HepG2 (cell line): ENCODE measurements at regions not wholly inside any gene's neighbourhood (a gene's known extent, or its start where the extent isn't known, plus 50 kb on each side); places are given as distances from the start of the nearest gene placed in this dataset.

Experiments
- CAMTA2 ChIP-seq: sonication (generic); formaldehyde crosslinking; IDR thresholded peaks from 2 replicates; pipeline ENCODE4 v1.4.0; 2020; ENCODE audit warnings: mild to moderate bottlenecking, missing genetic modification reagents, borderline replicate concordance
- DPF2 ChIP-seq: sonication (generic); formaldehyde crosslinking; IDR thresholded peaks from 2 replicates; pipeline ENCODE4 v1.4.0; 2020; ENCODE audit warnings: mild to moderate bottlenecking, low read depth, missing genetic modification reagents, borderline replicate concordance
- FOXA1 ChIP-seq, 2 experiments: fragments of 450-650 bp in 1 of 2; sonication (generic) in 1 of 2; formaldehyde crosslinking in 1 of 2; IDR thresholded peaks; 2 replicates each; pipeline versions ENCODE4 v1.4.0 to v1.6.1; 2016 to 2020; ENCODE audit warnings: missing genetic modification reagents in 1 of 2
- HNF4G ChIP-seq, 2 experiments: sonication (generic) in 1 of 2; formaldehyde crosslinking in 1 of 2; IDR thresholded peaks; 2 replicates each; pipeline versions ENCODE4 v1.4.0 to v1.6.1; 2011 to 2020; ENCODE audit warnings: borderline replicate concordance in 2 of 2, low read depth in 2 of 2, mild to moderate bottlenecking in 2 of 2, low read length in 1 of 2, missing genetic modification reagents in 1 of 2, moderate library complexity in 1 of 2
- JDP2 ChIP-seq: sonication (generic); formaldehyde crosslinking; IDR thresholded peaks from 2 replicates; pipeline ENCODE4 v1.8.1; 2022; ENCODE audit warnings: missing genetic modification reagents, borderline replicate concordance
- PATZ1 ChIP-seq: sonication (generic); formaldehyde crosslinking; IDR thresholded peaks from 2 replicates; pipeline ENCODE4 v1.4.0; 2020; ENCODE audit warnings: missing genetic modification reagents
- RBFOX2 ChIP-seq: fragments of 200-400 bp; formaldehyde crosslinking; IDR thresholded peaks from 2 replicates; pipeline ENCODE4 v1.6.1; 2017; ENCODE audit warnings: low read depth, mild to moderate bottlenecking, low read length
- REPIN1 ChIP-seq: sonication (generic); formaldehyde crosslinking; IDR thresholded peaks from 2 replicates; pipeline ENCODE4 v1.8.0; 2022; ENCODE audit warnings: missing genetic modification reagents, low read depth, mild to moderate bottlenecking, borderline replicate concordance
- RFX5 ChIP-seq: IDR thresholded peaks from 2 replicates; pipeline ENCODE4 v1.6.1; 2011; ENCODE audit warnings: low read depth, low read length, improper control_type of control experiment
- SKI ChIP-seq: fragments of 450-650 bp; IDR thresholded peaks from one replicate; pipeline ENCODE4 v1.6.1; 2018; ENCODE audit warnings: mild to moderate bottlenecking; ENCODE audit not compliant: partially characterized antibody
- SRF ChIP-seq: IDR thresholded peaks from 2 replicates; pipeline ENCODE4 v1.6.1; 2011; ENCODE audit warnings: mild to moderate bottlenecking, low read depth, low read length, moderate library complexity
- SUZ12 ChIP-seq: fragments of 150-350 bp; IDR thresholded peaks from 2 replicates; pipeline ENCODE4 v1.6.1; 2014; ENCODE audit warnings: low read depth, low read length
- ZNF20 ChIP-seq: sonication (generic); formaldehyde crosslinking; IDR thresholded peaks from 2 replicates; pipeline ENCODE4 v1.4.0; 2020; ENCODE audit warnings: mild to moderate bottlenecking, moderate library complexity, missing genetic modification reagents
- ZNF614 ChIP-seq: IDR thresholded peaks from 2 replicates; pipeline ENCODE4 v1.6.1; 2018; ENCODE audit warnings: missing biosample characterization, missing genetic modification reagents, inconsistent platforms, borderline replicate concordance
- ZSCAN30 ChIP-seq: sonication (generic); formaldehyde crosslinking; IDR thresholded peaks from 2 replicates; pipeline ENCODE4 v1.5.0; 2020; ENCODE audit warnings: mild to moderate bottlenecking, missing genetic modification reagents
- TF ChIP-seq, protein P1 (sequence below): sonication (generic); formaldehyde crosslinking; IDR thresholded peaks from 2 replicates; pipeline ENCODE4 v1.8.1; 2022; ENCODE audit warnings: low read depth, mild to moderate bottlenecking, missing genetic modification reagents
- TF ChIP-seq, protein P2 (sequence below): sonication (generic); formaldehyde crosslinking; IDR thresholded peaks from 2 replicates; pipeline ENCODE4 v1.4.0; 2020; ENCODE audit warnings: missing genetic modification reagents, borderline replicate concordance

DNA sequence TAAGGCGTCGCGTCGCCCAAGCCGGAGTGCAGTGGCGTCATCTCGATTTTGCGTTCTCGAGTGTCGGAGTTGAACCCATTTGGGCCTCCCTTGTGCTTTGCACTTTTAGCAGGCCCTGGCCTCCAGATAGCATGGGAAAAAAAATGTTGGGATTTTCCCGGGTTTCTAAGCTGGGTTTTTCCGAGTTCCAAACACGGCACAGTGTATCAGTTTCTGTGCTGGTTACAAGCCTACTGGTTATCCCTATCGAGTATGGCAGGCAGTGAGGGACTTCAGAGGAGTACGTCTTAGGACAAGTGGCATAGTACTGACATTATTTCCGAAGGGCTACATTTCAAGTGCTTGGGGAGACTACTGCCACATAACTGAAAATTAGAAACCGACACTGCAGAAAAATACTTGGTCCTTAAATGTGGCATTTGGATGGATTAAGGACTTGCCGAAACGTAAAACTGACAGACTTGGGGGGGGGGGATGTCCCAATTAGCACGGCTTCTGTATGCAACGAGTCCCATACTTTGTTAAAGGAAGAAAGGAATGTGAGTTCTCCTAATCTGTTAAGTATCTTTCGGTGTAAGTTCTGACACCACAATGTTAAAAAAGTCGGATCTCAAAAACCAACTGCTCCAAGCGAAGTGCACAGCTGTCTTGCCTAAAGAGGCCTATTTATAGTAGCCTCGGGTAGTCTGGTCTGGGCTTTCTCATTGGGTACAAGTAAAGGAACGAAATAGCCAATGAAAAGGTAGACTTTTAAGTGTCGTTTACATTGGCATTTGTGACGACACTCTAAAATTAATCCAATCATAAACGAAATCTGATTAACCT lies 70.2 kb downstream of the HFE start (continued):
- TF ChIP-seq JDP2 (CRISPR knock-in tag) (peak; percentile 25), DPF2 (CRISPR knock-in tag) (0 out of 2 replicates have a peak, but pooled peaks have one; percentile 57), SRF (0 out of 2 replicates have a peak, but pooled peaks have one; percentile 1), REPIN1 (peak; percentile 18; the same call in 1 of the 2 replicates), ZNF614 (CRISPR knock-in tag) (no peak; the same call in none of the 2 replicates), FOXA1 (IDR thresholded peaks at IDR 0.05) (no peak), FOXA1 (CRISPR knock-in tag; IDR thresholded peaks at IDR 0.05) (peak; percentile 29), CAMTA2 (peak; percentile 47; the same call in 1 of the 2 replicates), ZSCAN30 (CRISPR knock-in tag) (0 out of 2 replicates have a peak, but pooled peaks have one; percentile 45), PATZ1 (CRISPR knock-in tag) (peak; percentile 34; the same call in 1 of the 2 replicates), SKI (no peak), SUZ12 (0 out of 2 replicates have a peak, but pooled peaks have one; percentile 4), RFX5 (peak; percentile 19; the same call in 1 of the 2 replicates), ZNF20 (0 out of 2 replicates have a peak, but pooled peaks have one; percentile 21), RBFOX2 (peak; percentile 7; the same call in 1 of the 2 replicates), HNF4G (IDR thresholded peaks at IDR 0.05; ENCODE audit: borderline replicate concordance, low read depth, low read length) (0 out of 2 replicates have a peak, but pooled peaks have one; percentile 10), HNF4G (CRISPR knock-in tag; IDR thresholded peaks at IDR 0.05; ENCODE audit: borderline replicate concordance, low read depth) (no peak; the same call in 1 of the 2 replicates)
- TF ChIP-seq, protein P1, sequence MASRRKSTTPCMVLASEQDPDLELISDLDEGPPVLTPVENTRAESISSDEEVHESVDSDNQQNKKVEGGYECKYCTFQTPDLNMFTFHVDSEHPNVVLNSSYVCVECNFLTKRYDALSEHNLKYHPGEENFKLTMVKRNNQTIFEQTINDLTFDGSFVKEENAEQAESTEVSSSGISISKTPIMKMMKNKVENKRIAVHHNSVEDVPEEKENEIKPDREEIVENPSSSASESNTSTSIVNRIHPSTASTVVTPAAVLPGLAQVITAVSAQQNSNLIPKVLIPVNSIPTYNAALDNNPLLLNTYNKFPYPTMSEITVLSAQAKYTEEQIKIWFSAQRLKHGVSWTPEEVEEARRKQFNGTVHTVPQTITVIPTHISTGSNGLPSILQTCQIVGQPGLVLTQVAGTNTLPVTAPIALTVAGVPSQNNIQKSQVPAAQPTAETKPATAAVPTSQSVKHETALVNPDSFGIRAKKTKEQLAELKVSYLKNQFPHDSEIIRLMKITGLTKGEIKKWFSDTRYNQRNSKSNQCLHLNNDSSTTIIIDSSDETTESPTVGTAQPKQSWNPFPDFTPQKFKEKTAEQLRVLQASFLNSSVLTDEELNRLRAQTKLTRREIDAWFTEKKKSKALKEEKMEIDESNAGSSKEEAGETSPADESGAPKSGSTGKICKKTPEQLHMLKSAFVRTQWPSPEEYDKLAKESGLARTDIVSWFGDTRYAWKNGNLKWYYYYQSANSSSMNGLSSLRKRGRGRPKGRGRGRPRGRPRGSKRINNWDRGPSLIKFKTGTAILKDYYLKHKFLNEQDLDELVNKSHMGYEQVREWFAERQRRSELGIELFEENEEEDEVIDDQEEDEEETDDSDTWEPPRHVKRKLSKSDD (CRISPR knock-in tag): 0 out of 2 replicates have a peak, but pooled peaks have one; percentile 28
- TF ChIP-seq, protein P2, sequence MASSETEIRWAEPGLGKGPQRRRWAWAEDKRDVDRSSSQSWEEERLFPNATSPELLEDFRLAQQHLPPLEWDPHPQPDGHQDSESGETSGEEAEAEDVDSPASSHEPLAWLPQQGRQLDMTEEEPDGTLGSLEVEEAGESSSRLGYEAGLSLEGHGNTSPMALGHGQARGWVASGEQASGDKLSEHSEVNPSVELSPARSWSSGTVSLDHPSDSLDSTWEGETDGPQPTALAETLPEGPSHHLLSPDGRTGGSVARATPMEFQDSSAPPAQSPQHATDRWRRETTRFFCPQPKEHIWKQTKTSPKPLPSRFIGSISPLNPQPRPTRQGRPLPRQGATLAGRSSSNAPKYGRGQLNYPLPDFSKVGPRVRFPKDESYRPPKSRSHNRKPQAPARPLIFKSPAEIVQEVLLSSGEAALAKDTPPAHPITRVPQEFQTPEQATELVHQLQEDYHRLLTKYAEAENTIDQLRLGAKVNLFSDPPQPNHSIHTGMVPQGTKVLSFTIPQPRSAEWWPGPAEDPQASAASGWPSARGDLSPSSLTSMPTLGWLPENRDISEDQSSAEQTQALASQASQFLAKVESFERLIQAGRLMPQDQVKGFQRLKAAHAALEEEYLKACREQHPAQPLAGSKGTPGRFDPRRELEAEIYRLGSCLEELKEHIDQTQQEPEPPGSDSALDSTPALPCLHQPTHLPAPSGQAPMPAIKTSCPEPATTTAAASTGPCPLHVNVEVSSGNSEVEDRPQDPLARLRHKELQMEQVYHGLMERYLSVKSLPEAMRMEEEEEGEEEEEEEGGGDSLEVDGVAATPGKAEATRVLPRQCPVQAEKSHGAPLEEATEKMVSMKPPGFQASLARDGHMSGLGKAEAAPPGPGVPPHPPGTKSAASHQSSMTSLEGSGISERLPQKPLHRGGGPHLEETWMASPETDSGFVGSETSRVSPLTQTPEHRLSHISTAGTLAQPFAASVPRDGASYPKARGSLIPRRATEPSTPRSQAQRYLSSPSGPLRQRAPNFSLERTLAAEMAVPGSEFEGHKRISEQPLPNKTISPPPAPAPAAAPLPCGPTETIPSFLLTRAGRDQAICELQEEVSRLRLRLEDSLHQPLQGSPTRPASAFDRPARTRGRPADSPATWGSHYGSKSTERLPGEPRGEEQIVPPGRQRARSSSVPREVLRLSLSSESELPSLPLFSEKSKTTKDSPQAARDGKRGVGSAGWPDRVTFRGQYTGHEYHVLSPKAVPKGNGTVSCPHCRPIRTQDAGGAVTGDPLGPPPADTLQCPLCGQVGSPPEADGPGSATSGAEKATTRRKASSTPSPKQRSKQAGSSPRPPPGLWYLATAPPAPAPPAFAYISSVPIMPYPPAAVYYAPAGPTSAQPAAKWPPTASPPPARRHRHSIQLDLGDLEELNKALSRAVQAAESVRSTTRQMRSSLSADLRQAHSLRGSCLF (CRISPR knock-in tag): peak; percentile 47; the same call in 1 of the 2 replicates
